GM19023 (cell line): ENCODE measurements at regions not wholly inside any gene's neighbourhood (a gene's known extent, or its start where the extent isn't known, plus 50 kb on each side); places are given as distances from the start of the nearest gene placed in this dataset.
"Not testable (repeated sequence)": the region's sequence is repeated elsewhere in the genome, so short reads cannot be mapped to it uniquely, and the experiment has no call there.

Experiments
- ATAC-seq: cut with Tn5 transposase; IDR thresholded peaks from one replicate; pipeline ENCODE4 v1.9.1; 2021; ENCODE audit warnings: mild to moderate bottlenecking, moderate library complexity; ENCODE audit not compliant: unreplicated experiment

GRCh38 chr20:5395932-5396727 is 79.4 kb upstream of the PROKR2 start:
- ATAC-seq: no peak

GRCh38 chr20:5393218-5393870 is 76.6 kb upstream of the PROKR2 start:
- ATAC-seq: no peak

- no peak for ATAC-seq
Measured at GRCh38 chr20:5390720-5391119, 74.0 kb upstream of the PROKR2 start.

- ATAC-seq: not testable (repeated sequence)
Measured at GRCh38 chr20:5386846-5387245, 70.1 kb upstream of the PROKR2 start.

- not testable (repeated sequence) for ATAC-seq
Measured at GRCh38 chr20:5381527-5381926, 64.8 kb upstream of the PROKR2 start.

GRCh38 chr20:5377484-5377883 is 60.7 kb upstream of the PROKR2 start:
- ATAC-seq: no peak

- ATAC-seq: no peak
Measured at GRCh38 chr20:5376228-5376627, 59.5 kb upstream of the PROKR2 start.

GRCh38 chr20:5374171-5374570 is 57.4 kb upstream of the PROKR2 start:
- ATAC-seq: no peak

- no peak for ATAC-seq
Measured at GRCh38 chr20:5372371-5372770, 55.6 kb upstream of the PROKR2 start.

GRCh38 chr20:5369629-5370028 is 52.9 kb upstream of the PROKR2 start:
- no peak for ATAC-seq
